Upper lobe of right lung (tissue), 1 donor: ENCODE measurements at regions not wholly inside any gene's neighbourhood (a gene's known extent, or its start where the extent isn't known, plus 50 kb on each side); places are given as distances from the start of the nearest gene placed in this dataset.

Experiments used
- ATAC-seq: fragments of 200-7000 bp; cut with Tn5 transposase; one replicate; pipeline ENCODE4 v1.9.1; 2020; ENCODE audit warnings: mild to moderate bottlenecking, moderate library complexity
- DNase-seq: peaks from one replicate; pipeline ENCODE4 v3.0.0-alpha.2; 2020
- H3K27ac ChIP-seq: fragments of 200-600 bp; one replicate; pipeline ENCODE4 v1.8.0; 2022
- H3K27me3 ChIP-seq: fragments of 200-600 bp; one replicate; pipeline ENCODE4 v1.8.0; 2022; ENCODE audit warnings: mild to moderate bottlenecking
- H3K36me3 ChIP-seq: fragments of 200-600 bp; one replicate; pipeline ENCODE4 v1.8.0; 2022
- H3K4me1 ChIP-seq: fragments of 200-600 bp; one replicate; pipeline ENCODE4 v1.8.0; 2022
- H3K4me3 ChIP-seq: fragments of 200-600 bp; one replicate; pipeline ENCODE4 v1.8.0; 2022; ENCODE audit warnings: mild to moderate bottlenecking
- H3K9me3 ChIP-seq: fragments of 200-600 bp; one replicate; pipeline ENCODE4 v1.8.0; 2022
- CTCF ChIP-seq: fragments of 200-600 bp; IDR thresholded peaks from one replicate; pipeline ENCODE4 v1.8.0; 2022; ENCODE audit warnings: antibody characterized with exemption
- intact Hi-C: fragments of 100-400 bp; cut with DNase I; formaldehyde crosslinking; loops from one replicate; pipeline ENCODE4 v1.11.0; 2022
- donor health status: DM: no; HTN: yes; CAD: no; lungs with severe emphysema.

- ATAC-seq (no peak), DNase-seq (no peak)
- H3K36me3 ChIP-seq, result no peaks in the 10 kb centered on the region
- no peak for TF ChIP-seq CTCF
- no peaks in the 10 kb centered on the region for H3K27me3 ChIP-seq
- intact Hi-C loops, result no loop called here
- no peak overlapping the region for H3K27ac ChIP-seq
- H3K9me3 ChIP-seq, result no peaks in the 10 kb centered on the region
- H3K4me1 ChIP-seq, result no peaks in the 10 kb centered on the region
- H3K4me3 ChIP-seq, result no peak overlapping the region
These were observed 996.8 kb upstream of the CITED2 start for GRCh38 chr6:140370976-140371870.

- ATAC-seq (no peak), DNase-seq (no peak)
- Histone ChIP-seq H3K4me1 (no peaks in the 10 kb centered on the region), H3K4me3 (no peak overlapping the region), H3K27ac (no peak overlapping the region), H3K27me3 (no peaks in the 10 kb centered on the region), H3K36me3 (no peaks in the 10 kb centered on the region), H3K9me3 (no peaks in the 10 kb centered on the region)
- TF ChIP-seq CTCF, result no peak
- intact Hi-C loops, result no loop called here
These were observed 996.0 kb upstream of the CITED2 start for GRCh38 chr6:140370441-140370840.

DNA sequence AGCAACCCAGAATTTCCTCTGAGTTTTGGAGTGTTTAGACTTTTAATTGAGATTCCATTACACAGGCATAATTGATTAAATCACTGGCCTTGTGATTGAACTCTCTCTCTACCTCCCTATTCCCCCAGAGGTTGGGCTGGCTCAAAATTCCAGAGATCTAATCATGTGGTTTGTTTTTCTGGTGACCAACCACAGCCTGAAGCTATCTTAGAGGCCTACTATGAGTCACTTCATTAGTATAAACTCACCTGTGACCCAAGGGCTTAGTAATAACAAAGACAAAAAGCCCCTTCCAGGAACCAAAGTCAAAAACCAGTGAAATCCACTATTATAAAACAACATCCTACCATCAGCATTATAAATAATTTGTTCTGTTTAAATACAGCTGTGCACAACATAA, 992.5 kb upstream of the CITED2 start:
- intact Hi-C loops, result no loop called here
- H3K27ac ChIP-seq, result no peak overlapping the region
- H3K9me3 ChIP-seq, result peaks cover 5% of the 10 kb centered on the region
- no peak for TF ChIP-seq CTCF
- DNase-seq, result no peak
- H3K4me3 ChIP-seq, result no peak overlapping the region
- H3K27me3 ChIP-seq, result no peaks in the 10 kb centered on the region
- no peaks in the 10 kb centered on the region for H3K36me3 ChIP-seq
- no peak for ATAC-seq
- H3K4me1 ChIP-seq, result no peaks in the 10 kb centered on the region

DNA sequence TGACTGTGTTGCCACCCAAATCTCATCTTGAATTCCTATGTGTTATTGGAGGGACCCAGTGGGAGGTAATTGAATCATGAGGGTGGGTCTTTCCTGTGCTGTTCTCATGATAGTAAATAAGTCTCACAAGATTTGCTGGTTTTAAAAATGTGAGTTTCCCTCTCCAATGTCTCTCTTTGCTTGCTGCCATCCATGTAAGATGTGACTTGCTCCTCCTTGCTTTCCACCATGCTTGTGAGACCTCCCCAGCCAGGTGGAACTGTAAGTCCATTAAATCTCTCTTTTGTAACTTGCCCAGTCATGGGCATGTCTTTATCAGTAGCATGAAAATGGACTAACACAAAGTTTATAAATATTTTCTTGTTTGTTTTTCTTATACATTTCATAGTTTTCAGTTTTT, 990.5 kb upstream of the CITED2 start:
- Histone ChIP-seq H3K9me3 (peaks cover 5% of the 10 kb centered on the region), H3K27me3 (no peaks in the 10 kb centered on the region), H3K36me3 (no peaks in the 10 kb centered on the region), H3K4me1 (no peaks in the 10 kb centered on the region), H3K27ac (no peak overlapping the region), H3K4me3 (no peak overlapping the region)
- DNase-seq (no peak), ATAC-seq (no peak)
- intact Hi-C loops, result no loop called here
- TF ChIP-seq CTCF, result no peak

- H3K4me3 ChIP-seq, result no peak overlapping the region
- no peaks in the 10 kb centered on the region for H3K36me3 ChIP-seq
- TF ChIP-seq CTCF, result no peak
- intact Hi-C loops, result no loop called here
- no peaks in the 10 kb centered on the region for H3K27me3 ChIP-seq
- no peaks in the 10 kb centered on the region for H3K4me1 ChIP-seq
- ATAC-seq (no peak), DNase-seq (no peak)
- no peak overlapping the region for H3K27ac ChIP-seq
- peaks cover 5% of the 10 kb centered on the region for H3K9me3 ChIP-seq
These were observed 986.2 kb upstream of the CITED2 start for GRCh38 chr6:140360651-140361050.
